CD4-positive, alpha-beta T cell (primary cell): ENCODE measurements at regions not wholly inside any gene's neighbourhood (a gene's known extent, or its start where the extent isn't known, plus 50 kb on each side); places are given as distances from the start of the nearest gene placed in this dataset.

Experiments
- ATAC-seq: fragments of 200-7000 bp; cut with Tn5 transposase; one replicate; pipeline ENCODE4 v1.10.0; 2022; ENCODE audit warnings: mild to moderate bottlenecking; ENCODE audit not compliant: poor library complexity
- CTCF ChIA-PET: fragments of 350-600 bp; sonication (Branson Sonifier 250); formaldehyde crosslinking; loops from one replicate; lab custom pipeline; 2021; ENCODE audit warnings: antibody characterized with exemption, inconsistent platforms; lab: Charles Lee
- POLR2A ChIA-PET: fragments of 350-600 bp; sonication (Branson Sonifier 250); formaldehyde crosslinking; loops from one replicate; lab custom pipeline; 2021; ENCODE audit warnings: antibody characterized with exemption, inconsistent platforms; lab: Charles Lee
- DNase-seq, 14 experiments: peaks; one replicate each; pipeline ENCODE4 v3.0.0-alpha.2; 2013 to 2020; ENCODE audit warnings: mixed read lengths in 2 of 14
- H3K27ac ChIP-seq, 2 donors: one replicate each; pipeline versions ENCODE4 v1.5.1 to v1.7.0; 2013; ENCODE audit warnings: low read length in 2 of 2, low read depth in 1 of 2, mild to moderate bottlenecking in 1 of 2
- H3K27me3 ChIP-seq, 2 experiments: 1 replicate in 1 of 2; 2 replicates in 1 of 2; pipeline versions ENCODE4 v1.6.1 to v1.7.0; 2013; ENCODE audit warnings: low read length in 2 of 2, control low read depth in 1 of 2, mild to moderate bottlenecking in 1 of 2, moderate library complexity in 1 of 2; ENCODE audit not compliant: insufficient read depth in 2 of 2, control insufficient read depth in 1 of 2
- H3K36me3 ChIP-seq: one replicate; pipeline ENCODE4 v1.6.1; 2013; ENCODE audit warnings: low read length, control low read depth; ENCODE audit not compliant: insufficient read depth
- H3K4me1 ChIP-seq: one replicate; pipeline ENCODE4 v1.6.1; 2013; ENCODE audit warnings: low read length, control low read depth; ENCODE audit not compliant: insufficient read depth
- H3K4me3 ChIP-seq: one replicate; pipeline ENCODE4 v1.5.1; 2013; ENCODE audit warnings: mild to moderate bottlenecking, low read length, moderate library complexity
- H3K9me3 ChIP-seq, 2 experiments: 1 replicate in 1 of 2; 2 replicates in 1 of 2; pipeline versions ENCODE4 v1.6.1 to v1.7.0; 2013; ENCODE audit warnings: low read length in 2 of 2, mild to moderate bottlenecking in 2 of 2, control low read depth in 1 of 2, moderate library complexity in 1 of 2; ENCODE audit not compliant: control insufficient read depth in 1 of 2, insufficient read depth in 1 of 2
- H3K27ac Mint-ChIP-seq: one replicate; pipeline ENCODE4 v1.8.0; 2020; ENCODE audit warnings: mixed read lengths
- H3K27me3 Mint-ChIP-seq: one replicate; pipeline ENCODE4 v1.8.0; 2021; ENCODE audit warnings: mixed read lengths
- H3K36me3 Mint-ChIP-seq: one replicate; pipeline ENCODE4 v1.8.0; 2021; ENCODE audit warnings: low read depth, mixed read lengths
- H3K4me1 Mint-ChIP-seq: one replicate; pipeline ENCODE4 v1.8.0; 2021; ENCODE audit warnings: low read depth, mixed read lengths
- H3K4me3 Mint-ChIP-seq: one replicate; pipeline ENCODE4 v1.8.0; 2020; ENCODE audit warnings: mild to moderate bottlenecking, mixed read lengths
- H3K9me3 Mint-ChIP-seq: one replicate; pipeline ENCODE4 v1.8.0; 2020; ENCODE audit warnings: mixed read lengths
- CTCF ChIP-seq: fragments of 200-600 bp; IDR thresholded peaks from one replicate; pipeline ENCODE4 v1.8.0; 2022; ENCODE audit warnings: antibody characterized with exemption, mild to moderate bottlenecking
- intact Hi-C, 2 experiments: fragments of 100-400 bp; cut with DNase I in 1 of 2; cut with micrococcal nuclease in 1 of 2; formaldehyde crosslinking; loops; one replicate each; pipeline versions ENCODE4 v1.15.1 to v1.9.0; 2023 to 2025; cut with DNase I, micrococcal nuclease

- peaks cover 4% of the 10 kb centered on the region for H3K9me3 Mint-ChIP-seq
- H3K4me1 Mint-ChIP-seq, result no peaks in the 10 kb centered on the region
- no peak overlapping the region for H3K27ac Mint-ChIP-seq
- Histone ChIP-seq H3K4me1 (no peaks in the 10 kb centered on the region), H3K27me3 (no peaks in the 10 kb centered on the region), H3K27ac (no peak overlapping the region), H3K36me3 (no peaks in the 10 kb centered on the region), H3K4me3 (no peak overlapping the region), H3K9me3 (peaks cover 0 to 23% of the 10 kb centered on the region in 2 experiments)
- H3K27me3 Mint-ChIP-seq, result no peaks in the 10 kb centered on the region
- no peak overlapping the region for H3K4me3 Mint-ChIP-seq
- CTCF ChIA-PET, result no interaction called here
- no peaks in the 10 kb centered on the region for H3K36me3 Mint-ChIP-seq
- DNase-seq (no peak), ATAC-seq (no peak)
- TF ChIP-seq CTCF, result no peak
- POLR2A ChIA-PET, result no interaction called here
- intact Hi-C loops, result no loop called here
Measured at GRCh38 chr4:134952775-134953174, 751.2 kb upstream of the PABPC4L start.

GRCh38 chr4:134952305-134952704 is 750.7 kb upstream of the PABPC4L start:
- ATAC-seq (no peak), DNase-seq (no peak)
- no peak for TF ChIP-seq CTCF
- no peak overlapping the region for H3K27ac ChIP-seq
- Mint-ChIP-seq H3K27ac (no peak overlapping the region), H3K36me3 (no peaks in the 10 kb centered on the region), H3K4me3 (no peak overlapping the region), H3K4me1 (no peaks in the 10 kb centered on the region), H3K27me3 (no peaks in the 10 kb centered on the region), H3K9me3 (peaks cover 4% of the 10 kb centered on the region)
- no peaks in the 10 kb centered on the region for H3K4me1 ChIP-seq
- ChIA-PET POLR2A (no interaction called here), CTCF (no interaction called here)
- H3K36me3 ChIP-seq, result no peaks in the 10 kb centered on the region
- peaks cover 0 to 24% of the 10 kb centered on the region in 2 experiments for H3K9me3 ChIP-seq
- intact Hi-C loops, result no loop called here
- H3K4me3 ChIP-seq, result no peak overlapping the region
- no peaks in the 10 kb centered on the region for H3K27me3 ChIP-seq

- ATAC-seq, result no peak
- no peaks in the 10 kb centered on the region for H3K27me3 Mint-ChIP-seq
- no peak for TF ChIP-seq CTCF
- POLR2A ChIA-PET, result no interaction called here
- H3K4me1 ChIP-seq, result no peaks in the 10 kb centered on the region
- H3K4me1 Mint-ChIP-seq, result no peaks in the 10 kb centered on the region
- no peak for DNase-seq
- no peak overlapping the region for H3K4me3 ChIP-seq
- no peaks in the 10 kb centered on the region for H3K36me3 Mint-ChIP-seq
- no peak overlapping the region for H3K4me3 Mint-ChIP-seq
- CTCF ChIA-PET, result no interaction called here
- H3K27ac Mint-ChIP-seq, result no peak overlapping the region
- H3K9me3 ChIP-seq, result peaks cover 7 to 25% of the 10 kb centered on the region in 2 experiments
- no peaks in the 10 kb centered on the region for H3K27me3 ChIP-seq
- intact Hi-C loops, result no loop called here
- no peak overlapping the region for H3K27ac ChIP-seq
- H3K9me3 Mint-ChIP-seq, result peaks cover 11% of the 10 kb centered on the region
- no peaks in the 10 kb centered on the region for H3K36me3 ChIP-seq
Measured at GRCh38 chr4:134948110-134948642, 746.6 kb upstream of the PABPC4L start.
